GM23338 (cell line): ENCODE measurements at regions not wholly inside any gene's neighbourhood (a gene's known extent, or its start where the extent isn't known, plus 50 kb on each side); places are given as distances from the start of the nearest gene placed in this dataset.

ENCODE experiments used
- ATAC-seq: fragments of 200-7000 bp; cut with Tn5 transposase; 3 replicates; pipeline ENCODE4 v1.9.1; 2020
- DNase-seq: peaks from one replicate; pipeline ENCODE4 v3.0.0-alpha.2; 2015; ENCODE audit warnings: low spot score
- H2AFZ ChIP-seq: fragments of 200-600 bp; sonication (generic); 2 replicates; pipeline ENCODE4 v1.8.0; 2016; ENCODE audit warnings: antibody characterized with exemption, mild to moderate bottlenecking, moderate library complexity
- H3F3A ChIP-seq: fragments of 200-600 bp; sonication (generic); replicated peaks from 2 replicates; pipeline ENCODE4 v1.8.0; 2017; ENCODE audit warnings: antibody characterized with exemption, mixed run types, low read depth
- H3K27ac ChIP-seq: fragments of 200-600 bp; sonication (generic); 2 replicates; pipeline ENCODE4 v1.6.1; 2016; ENCODE audit warnings: low read depth
- H3K27me3 ChIP-seq: fragments of 200-600 bp; sonication (generic); 2 replicates; pipeline ENCODE4 v1.8.0; 2016; ENCODE audit warnings: mild to moderate bottlenecking, mixed run types, moderate library complexity; ENCODE audit not compliant: insufficient read depth
- H3K36me3 ChIP-seq: fragments of 200-600 bp; sonication (generic); 2 replicates; pipeline ENCODE4 v1.8.0; 2016; ENCODE audit warnings: mild to moderate bottlenecking; ENCODE audit not compliant: insufficient read depth
- H3K4me1 ChIP-seq: fragments of 200-600 bp; sonication (generic); 2 replicates; pipeline ENCODE4 v1.8.0; 2016; ENCODE audit warnings: mild to moderate bottlenecking, moderate library complexity; ENCODE audit not compliant: insufficient read depth
- H3K4me2 ChIP-seq: fragments of 200-600 bp; sonication (generic); 2 replicates; pipeline ENCODE4 v1.7.1; 2017; ENCODE audit warnings: mixed run types
- H3K4me3 ChIP-seq: fragments of 200-600 bp; sonication (generic); 2 replicates; pipeline ENCODE4 v1.6.1; 2016; ENCODE audit warnings: mixed run types
- H3K79me2 ChIP-seq: fragments of 200-600 bp; sonication (generic); replicated peaks from 2 replicates; pipeline ENCODE4 v1.8.0; 2017; ENCODE audit warnings: mild to moderate bottlenecking; ENCODE audit not compliant: insufficient read depth
- H3K9me2 ChIP-seq: fragments of 200-600 bp; sonication (generic); 2 replicates; pipeline ENCODE4 v1.8.0; 2017; ENCODE audit not compliant: insufficient read depth
- H4K20me1 ChIP-seq: fragments of 200-600 bp; sonication (generic); replicated peaks from 2 replicates; pipeline ENCODE4 v1.8.0; 2017; ENCODE audit warnings: mild to moderate bottlenecking; ENCODE audit not compliant: insufficient read depth
- H3K27ac Mint-ChIP-seq: 2 replicates; pipeline ENCODE4 v1.8.0; 2020; ENCODE audit warnings: inconsistent platforms, mild to moderate bottlenecking, moderate library complexity, mixed read lengths
- H3K27me3 Mint-ChIP-seq: 3 replicates; pipeline ENCODE4 v1.8.0; 2022; ENCODE audit warnings: low read depth, mild to moderate bottlenecking, moderate library complexity, mixed read lengths, inconsistent platforms; ENCODE audit not compliant: insufficient read depth, poor library complexity
- H3K36me3 Mint-ChIP-seq: 3 replicates; pipeline ENCODE4 v1.8.0; 2021; ENCODE audit warnings: low read depth, mild to moderate bottlenecking, inconsistent platforms, moderate library complexity, mixed read lengths
- H3K4me1 Mint-ChIP-seq: 3 replicates; pipeline ENCODE4 v1.8.0; 2020; ENCODE audit warnings: mild to moderate bottlenecking, inconsistent platforms, mixed read lengths
- H3K4me3 Mint-ChIP-seq: 3 replicates; pipeline ENCODE4 v1.8.0; 2021; ENCODE audit warnings: moderate library complexity, mild to moderate bottlenecking, inconsistent platforms, mixed read lengths
- H3K9me3 Mint-ChIP-seq: 3 replicates; pipeline ENCODE4 v1.8.0; 2020; ENCODE audit warnings: moderate library complexity, mild to moderate bottlenecking, inconsistent platforms, mixed read lengths
- CREB1 ChIP-seq: fragments of 250-450 bp; sonication (Bioruptor Pico); IDR thresholded peaks from 2 replicates; pipeline ENCODE4 v1.5.0; 2020; ENCODE audit warnings: low read depth, mild to moderate bottlenecking, moderate library complexity
- JUNB ChIP-seq: IDR thresholded peaks from one replicate; pipeline ENCODE4 v1.6.1; 2016; ENCODE audit warnings: antibody characterized with exemption; ENCODE audit not compliant: unreplicated experiment
- NANOG ChIP-seq: IDR thresholded peaks from 2 replicates; pipeline ENCODE4 v1.6.1; 2016; ENCODE audit warnings: antibody characterized with exemption, borderline replicate concordance
- POLR2AphosphoS5 ChIP-seq: IDR thresholded peaks from 2 replicates; pipeline ENCODE4 v1.6.1; 2016; ENCODE audit warnings: antibody characterized with exemption, low read depth
- ZNF114 ChIP-seq: fragments of 250-450 bp; sonication (Bioruptor Pico); IDR thresholded peaks from 2 replicates; pipeline ENCODE4 v1.5.0; 2020; ENCODE audit warnings: mild to moderate bottlenecking, moderate library complexity
- ZNF462 ChIP-seq: fragments of 250-450 bp; sonication (Bioruptor Pico); IDR thresholded peaks from 2 replicates; pipeline ENCODE4 v1.5.0; 2020; ENCODE audit warnings: mild to moderate bottlenecking, moderate library complexity
- TF ChIP-seq, protein P1 (sequence below): IDR thresholded peaks from 2 replicates; pipeline ENCODE4 v1.6.1; 2016; ENCODE audit warnings: antibody characterized with exemption

- TF ChIP-seq ZNF114 (CRISPR knock-in tag) (no peak), ZNF462 (no peak), JUNB (no peak)
Observed at GRCh38 chr11:131284041-131284440, 86.4 kb upstream of the NTM start (continued).

DNA sequence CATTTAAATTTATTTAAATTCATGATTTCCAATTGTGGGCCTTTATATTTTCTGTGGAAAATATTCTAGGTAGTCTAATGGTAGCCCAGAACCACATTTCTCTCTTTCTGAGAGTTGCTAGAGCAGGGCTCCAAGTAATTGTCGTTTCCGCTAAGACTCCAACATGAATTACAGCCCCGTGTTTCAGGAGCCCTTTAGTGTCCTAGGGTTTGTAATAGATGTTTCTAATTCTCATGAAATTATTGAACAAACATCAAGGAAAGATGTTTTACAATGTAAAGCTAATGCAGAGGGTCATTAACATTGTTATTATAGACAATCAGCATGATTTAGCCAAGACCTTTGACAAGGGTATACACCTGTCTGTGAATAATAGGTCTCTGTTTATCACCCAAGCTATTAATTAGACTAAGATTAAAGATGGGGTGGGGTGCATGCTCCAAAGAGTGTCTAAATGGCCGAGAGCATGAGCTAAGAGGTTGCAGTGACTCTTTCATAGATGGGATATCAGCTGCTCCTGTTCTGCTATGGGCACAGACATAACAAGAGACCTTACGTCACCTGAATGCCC lies 81.8 kb upstream of the NTM start:
- Mint-ChIP-seq H3K27me3 (peaks cover 2% of the 10 kb centered on the region), H3K4me1 (peaks cover 41% of the 10 kb centered on the region), H3K36me3 (peaks cover 23% of the 10 kb centered on the region), H3K9me3 (no peaks in the 10 kb centered on the region), H3K4me3 (no peak overlapping the region), H3K27ac (no peak overlapping the region)
- peaks cover 9% of the 10 kb centered on the region for H3K36me3 ChIP-seq
- peaks cover 98% of the 10 kb centered on the region for H3K79me2 ChIP-seq
- no peak overlapping the region for H2AFZ ChIP-seq
- H3K9me2 ChIP-seq: no peaks in the 10 kb centered on the region
- no peak overlapping the region for H3K4me3 ChIP-seq
- peaks cover 10% of the 10 kb centered on the region for H4K20me1 ChIP-seq
- ATAC-seq (no peak), DNase-seq (no peak)
- no peaks in the 10 kb centered on the region; the same call in none of the 2 replicates for H3F3A ChIP-seq
- H3K27ac ChIP-seq: no peak overlapping the region
- H3K4me1 ChIP-seq: peaks cover 43% of the 10 kb centered on the region
- H3K4me2 ChIP-seq: no peak overlapping the region
- no peaks in the 10 kb centered on the region for H3K27me3 ChIP-seq
- TF ChIP-seq NANOG (no peak), JUNB (no peak), CREB1 (CRISPR knock-in tag) (no peak), ZNF462 (no peak), POLR2AphosphoS5 (no peak)
- TF ChIP-seq, protein P1, sequence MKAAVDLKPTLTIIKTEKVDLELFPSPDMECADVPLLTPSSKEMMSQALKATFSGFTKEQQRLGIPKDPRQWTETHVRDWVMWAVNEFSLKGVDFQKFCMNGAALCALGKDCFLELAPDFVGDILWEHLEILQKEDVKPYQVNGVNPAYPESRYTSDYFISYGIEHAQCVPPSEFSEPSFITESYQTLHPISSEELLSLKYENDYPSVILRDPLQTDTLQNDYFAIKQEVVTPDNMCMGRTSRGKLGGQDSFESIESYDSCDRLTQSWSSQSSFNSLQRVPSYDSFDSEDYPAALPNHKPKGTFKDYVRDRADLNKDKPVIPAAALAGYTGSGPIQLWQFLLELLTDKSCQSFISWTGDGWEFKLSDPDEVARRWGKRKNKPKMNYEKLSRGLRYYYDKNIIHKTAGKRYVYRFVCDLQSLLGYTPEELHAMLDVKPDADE: no peak
